Activated CD8-positive, alpha-beta memory T cell treated with anti-CD3 and anti-CD28 coated beads, Interleukin-2, amount 10 ng/mL, durations not matched to agents 7 days and 5 days (primary cell): ENCODE measurements at regions not wholly inside any gene's neighbourhood (a gene's known extent, or its start where the extent isn't known, plus 50 kb on each side); places are given as distances from the start of the nearest gene placed in this dataset.

ENCODE experiments used
- ATAC-seq: fragments of 150-1000 bp; cut with Tn5 transposase; one replicate; pipeline ENCODE4 v1.10.0; 2021; ENCODE audit warnings: moderate library complexity
- CTCF ChIA-PET: fragments of 350-600 bp; sonication (Branson Sonifier 250); formaldehyde crosslinking; loops from one replicate; lab custom pipeline; 2021; ENCODE audit warnings: antibody characterized with exemption; lab: Charles Lee
- DNase-seq: peaks from one replicate; pipeline ENCODE4 v3.0.0-alpha.2; 2020
- H3K27ac Mint-ChIP-seq: one replicate; pipeline ENCODE4 v1.8.0; 2021; ENCODE audit warnings: mild to moderate bottlenecking, mixed read lengths
- H3K27me3 Mint-ChIP-seq: one replicate; pipeline ENCODE4 v1.8.0; 2021; ENCODE audit warnings: mixed read lengths
- H3K36me3 Mint-ChIP-seq: one replicate; pipeline ENCODE4 v1.8.0; 2021; ENCODE audit warnings: mild to moderate bottlenecking, mixed read lengths
- H3K4me1 Mint-ChIP-seq: one replicate; pipeline ENCODE4 v1.8.0; 2021; ENCODE audit warnings: mixed read lengths
- H3K4me3 Mint-ChIP-seq: one replicate; pipeline ENCODE4 v1.8.0; 2021; ENCODE audit warnings: mild to moderate bottlenecking, moderate library complexity, mixed read lengths
- H3K9me3 Mint-ChIP-seq: one replicate; pipeline ENCODE4 v1.8.0; 2022; ENCODE audit warnings: low read depth, mixed read lengths

GRCh38 chr16:56140645-56141044, 50.6 kb upstream of the GNAO1 start:
- Mint-ChIP-seq H3K4me3 (no peak overlapping the region), H3K4me1 (peaks cover 6% of the 10 kb centered on the region), H3K36me3 (no peaks in the 10 kb centered on the region), H3K9me3 (no peaks in the 10 kb centered on the region), H3K27me3 (peaks cover 40% of the 10 kb centered on the region), H3K27ac (no peak overlapping the region)
- no peak for ATAC-seq
- no peak for DNase-seq
- CTCF ChIA-PET: no interaction called here

- peaks cover 33% of the 10 kb centered on the region for H3K27me3 Mint-ChIP-seq
- no peaks in the 10 kb centered on the region for H3K9me3 Mint-ChIP-seq
- no peak overlapping the region for H3K27ac Mint-ChIP-seq
- CTCF ChIA-PET: no interaction called here
- peak; percentile 16 for ATAC-seq
- H3K36me3 Mint-ChIP-seq: no peaks in the 10 kb centered on the region
- no peak overlapping the region for H3K4me3 Mint-ChIP-seq
- no peak for DNase-seq
- H3K4me1 Mint-ChIP-seq: peaks cover 6% of the 10 kb centered on the region
Measured at GRCh38 chr16:56137269-56137668, 54.0 kb upstream of the GNAO1 start.

GRCh38 chr16:56136256-56136655, 55.0 kb upstream of the GNAO1 start:
- ATAC-seq (no peak), DNase-seq (no peak)
- CTCF ChIA-PET: no interaction called here
- H3K4me3 Mint-ChIP-seq: no peak overlapping the region
- H3K36me3 Mint-ChIP-seq: no peaks in the 10 kb centered on the region
- H3K27ac Mint-ChIP-seq: no peak overlapping the region
- H3K27me3 Mint-ChIP-seq: peaks cover 40% of the 10 kb centered on the region
- no peaks in the 10 kb centered on the region for H3K9me3 Mint-ChIP-seq
- H3K4me1 Mint-ChIP-seq: peaks cover 6% of the 10 kb centered on the region

- Mint-ChIP-seq H3K36me3 (no peaks in the 10 kb centered on the region), H3K4me3 (no peak overlapping the region), H3K9me3 (no peaks in the 10 kb centered on the region), H3K4me1 (peaks cover 6% of the 10 kb centered on the region), H3K27ac (no peak overlapping the region), H3K27me3 (peaks cover 43% of the 10 kb centered on the region)
- DNase-seq (no peak), ATAC-seq (no peak)
- CTCF ChIA-PET: no interaction called here
Measured at GRCh38 chr16:56134790-56135189, 56.5 kb upstream of the GNAO1 start.

GRCh38 chr16:56125922-56126321, 65.4 kb upstream of the GNAO1 start:
- CTCF ChIA-PET: no interaction called here
- H3K4me3 Mint-ChIP-seq: no peak overlapping the region
- no peaks in the 10 kb centered on the region for H3K9me3 Mint-ChIP-seq
- H3K27ac Mint-ChIP-seq: no peak overlapping the region
- ATAC-seq (no peak), DNase-seq (no peak)
- H3K4me1 Mint-ChIP-seq: no peaks in the 10 kb centered on the region
- H3K36me3 Mint-ChIP-seq: no peaks in the 10 kb centered on the region
- peaks cover 50% of the 10 kb centered on the region for H3K27me3 Mint-ChIP-seq

- Mint-ChIP-seq H3K4me1 (peaks cover 7% of the 10 kb centered on the region), H3K36me3 (no peaks in the 10 kb centered on the region), H3K27ac (no peak overlapping the region), H3K9me3 (no peaks in the 10 kb centered on the region), H3K27me3 (peaks cover 45% of the 10 kb centered on the region), H3K4me3 (no peak overlapping the region)
- DNase-seq (no peak), ATAC-seq (no peak)
- CTCF ChIA-PET: interaction anchor here (1.4 kb wide), 1 partner anchor 197 kb away, joined by 3 read pairs; no protein-coding TSS in a partner anchor
Measured at GRCh38 chr16:56122251-56122650, 69.0 kb upstream of the GNAO1 start.

- no peak for DNase-seq
- H3K27me3 Mint-ChIP-seq: peaks cover 43% of the 10 kb centered on the region
- peaks cover 7% of the 10 kb centered on the region for H3K4me1 Mint-ChIP-seq
- no peaks in the 10 kb centered on the region for H3K9me3 Mint-ChIP-seq
- H3K4me3 Mint-ChIP-seq: no peak overlapping the region
- no peak for ATAC-seq
- no peak overlapping the region for H3K27ac Mint-ChIP-seq
- CTCF ChIA-PET: no interaction called here
- H3K36me3 Mint-ChIP-seq: no peaks in the 10 kb centered on the region
Measured at GRCh38 chr16:56121156-56121500, 70.2 kb upstream of the GNAO1 start.

GRCh38 chr16:56120447-56121155, 70.7 kb upstream of the GNAO1 start:
- H3K27me3 Mint-ChIP-seq: peaks cover 45% of the 10 kb centered on the region
- no peak for DNase-seq
- CTCF ChIA-PET: interaction anchor here (1.6 kb wide), 1 partner anchor 198 kb away, joined by 3 read pairs; no protein-coding TSS in a partner anchor

GRCh38 chr16:56119133-56119532, 72.2 kb upstream of the GNAO1 start:
- CTCF ChIA-PET: interaction anchor here (1.6 kb wide), 1 partner anchor 199 kb away, joined by 3 read pairs; no protein-coding TSS in a partner anchor
- H3K36me3 Mint-ChIP-seq: no peaks in the 10 kb centered on the region
- H3K27ac Mint-ChIP-seq: no peak overlapping the region
- H3K4me3 Mint-ChIP-seq: no peak overlapping the region
- ATAC-seq: no peak
- H3K9me3 Mint-ChIP-seq: no peaks in the 10 kb centered on the region
- DNase-seq: no peak
- peaks cover 44% of the 10 kb centered on the region for H3K27me3 Mint-ChIP-seq
- peaks cover 7% of the 10 kb centered on the region for H3K4me1 Mint-ChIP-seq

More at GRCh38 chr16:56120447-56121155, 70.7 kb upstream of the GNAO1 start:
- Mint-ChIP-seq H3K4me3 (no peak overlapping the region), H3K27ac (no peak overlapping the region), H3K36me3 (no peaks in the 10 kb centered on the region), H3K4me1 (peaks cover 7% of the 10 kb centered on the region), H3K9me3 (no peaks in the 10 kb centered on the region)
- ATAC-seq: no peak

GRCh38 chr16:56116577-56116964, 74.7 kb upstream of the GNAO1 start:
- H3K27ac Mint-ChIP-seq: no peak overlapping the region
- no peak overlapping the region for H3K4me3 Mint-ChIP-seq
- peaks cover 7% of the 10 kb centered on the region for H3K4me1 Mint-ChIP-seq
- no peaks in the 10 kb centered on the region for H3K36me3 Mint-ChIP-seq
- H3K9me3 Mint-ChIP-seq: no peaks in the 10 kb centered on the region
- CTCF ChIA-PET: no interaction called here
- ATAC-seq (no peak), DNase-seq (no peak)
- H3K27me3 Mint-ChIP-seq: peaks cover 32% of the 10 kb centered on the region

- Mint-ChIP-seq H3K36me3 (no peaks in the 10 kb centered on the region), H3K27me3 (peaks cover 33% of the 10 kb centered on the region), H3K4me1 (peaks cover 7% of the 10 kb centered on the region), H3K4me3 (no peak overlapping the region), H3K9me3 (no peaks in the 10 kb centered on the region), H3K27ac (no peak overlapping the region)
- ATAC-seq (no peak), DNase-seq (no peak)
- CTCF ChIA-PET: no interaction called here
Measured at GRCh38 chr16:56115817-56116576, 75.3 kb upstream of the GNAO1 start.

- Mint-ChIP-seq H3K27me3 (peaks cover 24% of the 10 kb centered on the region), H3K4me1 (no peaks in the 10 kb centered on the region), H3K4me3 (no peak overlapping the region), H3K9me3 (no peaks in the 10 kb centered on the region), H3K27ac (no peak overlapping the region), H3K36me3 (no peaks in the 10 kb centered on the region)
- no peak for ATAC-seq
- no peak for DNase-seq
- CTCF ChIA-PET: no interaction called here
Measured at GRCh38 chr16:56113223-56113622, 78.1 kb upstream of the GNAO1 start.

- CTCF ChIA-PET: no interaction called here
- no peak for DNase-seq
- H3K4me1 Mint-ChIP-seq: no peaks in the 10 kb centered on the region
- H3K27ac Mint-ChIP-seq: no peak overlapping the region
- no peaks in the 10 kb centered on the region for H3K9me3 Mint-ChIP-seq
- H3K4me3 Mint-ChIP-seq: no peak overlapping the region
- ATAC-seq: no peak
- H3K36me3 Mint-ChIP-seq: no peaks in the 10 kb centered on the region
- H3K27me3 Mint-ChIP-seq: peaks cover 22% of the 10 kb centered on the region
Measured at GRCh38 chr16:56111100-56111499, 80.2 kb upstream of the GNAO1 start.

- H3K4me1 Mint-ChIP-seq: no peaks in the 10 kb centered on the region
- H3K27ac Mint-ChIP-seq: no peak overlapping the region
- no peaks in the 10 kb centered on the region for H3K36me3 Mint-ChIP-seq
- H3K9me3 Mint-ChIP-seq: no peaks in the 10 kb centered on the region
- DNase-seq: no peak
- no peak for ATAC-seq
- peaks cover 12% of the 10 kb centered on the region for H3K27me3 Mint-ChIP-seq
- CTCF ChIA-PET: no interaction called here
- H3K4me3 Mint-ChIP-seq: no peak overlapping the region
Measured at GRCh38 chr16:56109994-56110393, 81.3 kb upstream of the GNAO1 start.
